GM21619 (cell line): ENCODE measurements at regions not wholly inside any gene's neighbourhood (a gene's known extent, or its start where the extent isn't known, plus 50 kb on each side); places are given as distances from the start of the nearest gene placed in this dataset.

Experiments used
- ATAC-seq: cut with Tn5 transposase; IDR thresholded peaks from one replicate; pipeline ENCODE4 v1.9.1; 2021; ENCODE audit not compliant: unreplicated experiment

DNA sequence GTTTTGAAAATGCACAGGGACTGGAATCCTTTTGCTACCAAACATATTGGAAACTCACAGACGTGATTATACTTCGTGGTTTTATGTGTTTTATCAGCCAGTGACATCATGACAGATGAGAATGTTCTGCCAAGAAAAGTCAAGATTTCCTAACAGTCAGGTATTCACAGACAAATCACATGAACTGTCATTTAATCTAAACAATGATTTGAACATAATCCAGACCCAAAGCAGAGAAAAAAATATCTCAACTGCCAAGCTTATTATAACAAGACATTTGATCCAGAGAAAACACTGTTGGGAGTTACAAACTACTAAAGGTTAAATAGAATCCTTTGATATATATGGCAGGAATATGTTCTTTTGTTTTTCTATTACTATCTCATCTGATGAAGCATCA, 635.9 kb upstream of the FRG1 start:
- no peak for ATAC-seq

DNA sequence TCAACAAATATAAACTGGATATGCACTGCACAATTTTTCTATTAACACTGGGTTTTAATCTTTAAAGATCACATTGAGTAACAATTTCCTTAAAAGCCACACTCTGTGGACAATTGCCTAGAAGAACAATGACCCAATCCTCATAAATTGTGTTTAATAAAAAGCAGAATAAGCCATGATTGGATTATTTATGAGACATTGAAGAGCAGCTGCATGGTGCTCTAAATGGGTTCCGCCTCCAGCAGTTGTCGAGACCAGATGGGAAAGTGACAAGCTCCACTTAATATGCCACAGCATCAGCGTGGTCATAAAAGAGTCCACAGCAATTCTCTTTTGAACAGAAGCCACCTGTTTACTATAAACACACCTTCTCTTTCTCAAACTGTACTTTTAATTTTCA, 635.2 kb upstream of the FRG1 start:
- ATAC-seq = no peak

DNA sequence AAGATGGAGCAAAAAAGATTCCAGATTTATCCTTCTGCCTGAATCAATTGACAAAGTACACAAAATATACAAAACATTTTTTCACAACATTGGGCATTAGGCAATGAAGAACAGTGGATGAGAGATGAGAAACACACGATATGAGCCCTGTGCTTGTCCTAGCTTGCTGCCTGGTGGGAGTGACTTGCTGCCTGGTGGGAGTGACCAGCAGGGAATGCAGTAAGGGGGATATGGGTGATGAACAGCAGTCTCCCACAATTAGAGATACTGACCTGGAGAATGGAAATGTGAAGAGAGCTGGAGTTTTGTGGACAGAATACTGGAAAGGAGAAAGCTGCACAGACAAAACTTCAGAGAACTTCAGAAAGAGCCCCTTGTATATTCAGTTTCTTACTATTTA, 629.4 kb upstream of the FRG1 start:
- ATAC-seq = no peak

- no peak for ATAC-seq
These were observed 627.6 kb upstream of the FRG1 start for GRCh38 chr4:189313064-189313463.

DNA sequence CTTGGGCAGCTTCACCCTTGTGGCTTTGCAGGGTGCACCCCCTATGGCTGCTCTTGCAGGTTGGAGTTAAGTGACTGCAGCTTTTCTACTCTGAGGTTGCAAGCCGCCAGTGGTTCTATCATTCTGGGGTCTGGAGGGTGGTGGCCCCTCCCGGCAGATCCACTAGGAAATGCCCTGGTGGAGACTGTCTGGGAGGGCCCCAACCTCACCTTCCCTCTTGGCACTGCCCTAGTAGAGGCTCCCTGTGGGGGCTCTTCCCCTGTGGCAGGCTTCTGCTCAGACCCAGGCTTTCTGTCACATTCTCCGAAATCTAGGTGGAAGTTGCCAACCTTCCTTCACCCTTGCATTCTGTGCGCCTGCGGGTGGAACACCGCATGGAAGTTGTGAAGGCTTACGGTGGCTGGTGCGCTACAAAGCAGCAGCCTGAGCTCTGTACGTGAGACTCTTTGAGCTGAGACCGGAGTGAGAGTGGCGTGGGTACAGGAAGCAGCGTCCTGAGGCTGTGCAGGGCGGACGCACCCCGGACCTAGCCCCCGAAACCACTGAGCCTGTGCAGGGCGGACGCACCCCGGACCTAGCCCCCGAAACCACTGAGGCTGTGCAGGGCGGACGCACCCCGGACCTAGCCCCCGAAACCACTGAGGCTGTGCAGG, 626.7 kb upstream of the FRG1 start:
- no peak for ATAC-seq

GRCh38 chr4:189322426-189322825, 618.2 kb upstream of the FRG1 start:
- ATAC-seq = no peak

DNA sequence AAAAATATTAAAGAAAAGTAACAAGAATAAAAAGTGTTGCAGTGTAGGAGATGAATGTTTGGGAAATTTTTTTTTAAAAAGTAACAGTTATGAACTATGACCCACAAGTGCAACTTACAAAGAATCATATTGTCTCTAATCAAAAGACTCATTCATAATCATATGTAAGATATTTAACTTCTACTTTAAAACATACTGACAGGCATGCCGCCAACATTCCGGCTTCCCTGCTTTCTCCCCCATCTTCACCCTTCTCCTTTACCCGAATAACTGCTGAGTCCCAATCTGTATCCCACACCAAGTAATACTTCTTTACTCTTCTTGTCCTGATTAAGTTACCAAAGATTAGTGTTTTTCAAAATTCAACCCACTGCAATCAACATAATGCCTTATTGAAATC, 598.8 kb upstream of the FRG1 start:
- no peak for ATAC-seq

- no peak for ATAC-seq
These were observed 585.1 kb upstream of the FRG1 start for GRCh38 chr4:189355590-189355989.

DNA sequence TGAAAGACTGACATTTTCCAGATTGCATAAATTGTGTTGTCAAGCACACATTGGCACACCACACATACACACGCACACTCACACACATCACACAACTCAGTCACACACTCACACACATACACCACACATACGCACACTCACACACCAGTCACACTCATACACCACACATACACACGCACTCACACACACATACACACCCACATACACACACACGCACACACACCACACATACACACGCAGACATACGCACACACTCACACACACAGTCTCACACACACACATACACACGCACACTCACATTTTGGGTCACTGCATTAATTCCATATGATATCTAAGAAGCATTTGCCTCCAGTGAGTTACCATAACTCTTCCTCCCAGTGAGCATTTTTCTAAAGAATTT, 578.3 kb upstream of the FRG1 start:
- no peak for ATAC-seq

DNA sequence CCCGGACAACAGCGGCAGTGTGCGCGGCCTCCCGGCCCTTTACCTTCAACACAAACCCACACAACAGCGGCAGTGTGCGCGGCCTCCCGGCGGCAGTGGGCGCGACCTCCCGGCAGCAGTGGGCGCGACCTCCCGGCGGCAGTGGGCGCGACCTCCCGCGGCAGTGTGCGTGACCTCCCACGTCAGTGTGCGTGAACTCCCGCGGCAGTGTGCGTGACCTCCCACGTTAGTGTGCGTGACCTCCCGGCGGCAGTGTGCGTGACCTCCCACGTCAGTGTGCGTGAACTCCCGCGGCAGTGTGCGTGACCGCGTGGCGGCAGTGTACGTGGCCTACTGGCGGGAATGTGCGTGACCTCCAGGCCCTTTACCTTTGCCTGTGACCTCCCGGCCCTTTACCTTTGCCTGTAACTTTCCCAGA, 576.6 kb upstream of the FRG1 start:
- no peak for ATAC-seq

GRCh38 chr4:189365451-189365850, 575.2 kb upstream of the FRG1 start:
- ATAC-seq = no peak

- no peak for ATAC-seq
These were observed 572.8 kb upstream of the FRG1 start for GRCh38 chr4:189367832-189368231.

- ATAC-seq = no peak
These were observed 566.5 kb upstream of the FRG1 start for GRCh38 chr4:189374176-189374575.

GRCh38 chr4:189376901-189377300, 563.8 kb upstream of the FRG1 start:
- ATAC-seq = no peak

- ATAC-seq = no peak
These were observed 563.1 kb upstream of the FRG1 start for GRCh38 chr4:189377569-189377968.

GRCh38 chr4:189385098-189385497, 555.6 kb upstream of the FRG1 start:
- no peak for ATAC-seq

DNA sequence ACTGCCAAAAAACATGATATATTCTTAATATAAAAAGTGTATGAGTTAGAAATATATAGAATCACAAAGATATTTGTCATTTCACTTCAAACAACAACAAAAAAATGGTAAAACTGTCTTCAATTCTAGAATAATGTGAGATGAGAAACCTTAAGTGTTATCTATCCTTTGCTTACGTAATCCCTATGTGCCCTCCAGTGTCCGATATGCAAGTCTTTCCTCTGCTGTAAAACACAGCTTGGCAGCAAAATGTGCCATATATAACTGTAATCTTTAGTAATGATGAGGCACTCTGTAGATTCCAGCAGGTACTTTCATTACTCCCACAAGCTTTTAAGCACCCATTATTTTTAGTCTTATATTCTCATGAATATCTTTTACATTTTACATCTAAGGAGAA, 555.1 kb upstream of the FRG1 start:
- ATAC-seq = no peak

DNA sequence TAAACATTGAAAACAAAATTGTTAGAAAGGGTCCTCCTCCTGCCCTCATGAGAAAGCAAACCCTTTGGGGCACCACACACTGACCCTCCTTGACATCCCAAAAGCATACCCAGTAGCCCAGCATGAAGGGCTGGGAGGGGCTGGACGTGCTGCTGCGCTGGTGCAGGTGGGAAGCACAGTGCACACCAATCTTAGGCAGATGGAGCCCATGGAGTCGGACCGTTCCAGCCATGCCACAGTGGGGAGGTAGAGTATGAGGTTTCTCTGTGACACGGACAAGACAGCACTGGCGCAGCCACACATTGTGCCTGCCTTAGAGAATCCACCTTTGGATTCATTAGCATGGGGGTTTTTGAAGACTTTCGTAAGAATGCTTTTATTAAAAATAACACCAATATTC, 544.2 kb upstream of the FRG1 start:
- no peak for ATAC-seq

GRCh38 chr4:189404271-189404670, 536.4 kb upstream of the FRG1 start:
- no peak for ATAC-seq

- ATAC-seq = no peak
These were observed 531.5 kb upstream of the FRG1 start for GRCh38 chr4:189409158-189409557.

GRCh38 chr4:189414021-189414420, 526.7 kb upstream of the FRG1 start:
- no peak for ATAC-seq

DNA sequence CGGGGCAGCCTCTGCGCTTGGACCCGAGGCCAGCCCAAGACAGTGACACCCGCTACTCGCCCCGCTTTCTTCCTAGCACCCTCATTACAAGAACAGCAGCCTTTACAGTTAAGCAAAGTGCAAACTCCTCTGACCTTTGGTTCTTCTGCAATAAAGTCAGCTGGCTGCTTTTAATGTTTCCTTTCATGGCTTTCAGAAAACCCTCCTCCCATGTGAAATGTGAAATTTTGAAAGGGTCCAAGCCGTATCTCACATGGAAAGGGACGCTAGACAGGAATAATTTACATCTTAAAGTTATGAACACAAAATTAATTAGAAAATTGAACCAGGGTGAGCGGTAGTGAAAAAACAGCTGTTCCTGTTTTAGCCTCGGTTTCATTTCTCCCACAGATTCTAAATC, 520.1 kb upstream of the FRG1 start:
- no peak for ATAC-seq

DNA sequence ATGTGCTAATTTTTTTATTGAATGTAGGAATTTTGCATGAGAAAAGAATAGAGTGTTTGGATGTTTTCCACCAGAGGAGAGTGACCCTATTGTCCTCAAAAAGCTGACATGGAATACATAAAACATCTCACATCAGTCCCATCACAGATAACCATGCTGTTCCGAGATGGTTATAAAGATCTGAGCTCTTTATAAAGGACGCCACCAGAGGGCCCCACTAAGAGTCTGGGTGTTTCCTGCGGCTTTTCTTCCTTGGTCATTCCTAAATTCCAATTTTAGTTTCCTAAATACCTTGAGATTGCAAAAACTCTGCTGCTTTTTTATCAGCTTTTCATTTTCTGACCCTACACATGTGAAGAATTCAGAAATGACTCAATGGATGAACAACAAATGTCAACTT, 504.5 kb upstream of the FRG1 start:
- no peak for ATAC-seq

GRCh38 chr4:189440716-189441115, 500.0 kb upstream of the FRG1 start:
- no peak for ATAC-seq
